Breast epithelium (tissue), 3 donors: ENCODE measurements at regions not wholly inside any gene's neighbourhood (a gene's known extent, or its start where the extent isn't known, plus 50 kb on each side); places are given as distances from the start of the nearest gene placed in this dataset.

Experiments used
- POLR2A ChIP-seq: fragments of 450-650 bp; IDR thresholded peaks from one replicate; pipeline ENCODE4 v1.6.1; 2016; ENCODE audit warnings: antibody characterized with exemption, mild to moderate bottlenecking, moderate library complexity
- POLR2AphosphoS5 ChIP-seq, 3 donors: sonication (generic); formaldehyde crosslinking; IDR thresholded peaks; one replicate each; pipeline ENCODE4 v1.6.1; 2017; ENCODE audit warnings: antibody characterized with exemption in 3 of 3
- TF ChIP-seq, protein P1 (sequence below), 3 donors: fragments of 450-650 bp; IDR thresholded peaks; one replicate each; pipeline ENCODE4 v1.5.1; 2016 to 2017; ENCODE audit warnings: antibody characterized with exemption in 3 of 3, mild to moderate bottlenecking in 3 of 3, moderate library complexity in 3 of 3

DNA sequence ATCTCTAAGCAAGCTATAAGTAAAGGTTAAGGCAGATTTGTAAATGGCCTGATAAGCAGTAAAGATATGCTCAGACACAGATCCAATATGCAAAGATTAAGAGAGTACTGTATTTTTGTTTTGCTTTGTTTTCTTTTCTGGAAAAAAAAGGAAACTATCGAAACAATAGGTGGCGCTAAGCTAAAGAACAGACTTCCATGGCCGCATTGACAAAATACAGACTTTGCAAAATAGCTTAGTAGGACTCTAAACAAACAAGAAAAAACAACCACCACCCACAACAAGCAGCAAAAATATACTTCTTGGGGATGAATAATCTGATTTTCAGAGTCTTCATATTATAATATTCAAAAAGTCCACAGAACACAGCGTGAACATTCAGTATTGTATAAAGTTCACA, 758.4 kb upstream of the ROBO1 start:
- TF ChIP-seq, protein P1, sequence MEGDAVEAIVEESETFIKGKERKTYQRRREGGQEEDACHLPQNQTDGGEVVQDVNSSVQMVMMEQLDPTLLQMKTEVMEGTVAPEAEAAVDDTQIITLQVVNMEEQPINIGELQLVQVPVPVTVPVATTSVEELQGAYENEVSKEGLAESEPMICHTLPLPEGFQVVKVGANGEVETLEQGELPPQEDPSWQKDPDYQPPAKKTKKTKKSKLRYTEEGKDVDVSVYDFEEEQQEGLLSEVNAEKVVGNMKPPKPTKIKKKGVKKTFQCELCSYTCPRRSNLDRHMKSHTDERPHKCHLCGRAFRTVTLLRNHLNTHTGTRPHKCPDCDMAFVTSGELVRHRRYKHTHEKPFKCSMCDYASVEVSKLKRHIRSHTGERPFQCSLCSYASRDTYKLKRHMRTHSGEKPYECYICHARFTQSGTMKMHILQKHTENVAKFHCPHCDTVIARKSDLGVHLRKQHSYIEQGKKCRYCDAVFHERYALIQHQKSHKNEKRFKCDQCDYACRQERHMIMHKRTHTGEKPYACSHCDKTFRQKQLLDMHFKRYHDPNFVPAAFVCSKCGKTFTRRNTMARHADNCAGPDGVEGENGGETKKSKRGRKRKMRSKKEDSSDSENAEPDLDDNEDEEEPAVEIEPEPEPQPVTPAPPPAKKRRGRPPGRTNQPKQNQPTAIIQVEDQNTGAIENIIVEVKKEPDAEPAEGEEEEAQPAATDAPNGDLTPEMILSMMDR (IDR thresholded peaks at IDR 0.05), result no peak
- TF ChIP-seq POLR2A (no peak), POLR2AphosphoS5 (IDR thresholded peaks at IDR 0.05) (no peak)
